ENCODE measurements at regions not wholly inside any gene's neighbourhood (a gene's known extent, or its start where the extent isn't known, plus 50 kb on each side); places are given as distances from the start of the nearest gene placed in this dataset.

- Histone ChIP-seq H3K27ac (ENCODE audit: insufficient read depth, low read depth, low read length) (no peak overlapping the region), H3K27me3 (ENCODE audit: control insufficient read depth in 2 of 2, insufficient read depth in 2 of 2, low read length in 2 of 2) (no peaks in the 10 kb centered on the region), H3K79me2 (ENCODE audit: control insufficient read depth, insufficient read depth, low read length) (no peaks in the 10 kb centered on the region), H3K36me3 (ENCODE audit: control insufficient read depth in 2 of 2, extremely low read depth in 1 of 2, insufficient read depth in 2 of 2, low read length in 2 of 2) (no peaks in the 10 kb centered on the region), H3K9me3 (replicated peaks; ENCODE audit: control insufficient read depth, insufficient read depth, low read length) (no peaks in the 10 kb centered on the region), H3K9me1 (replicated peaks; ENCODE audit: control insufficient read depth, extremely low read depth, insufficient read depth, low read length) (no peaks in the 10 kb centered on the region), H3K4me1 (ENCODE audit: control insufficient read depth, extremely low read depth, insufficient read depth, low read length) (no peaks in the 10 kb centered on the region), H2AFZ (ENCODE audit: low read depth, low read length) (no peak overlapping the region), H3K4me3 (replicated peaks in 1 of 3; ENCODE audit: insufficient read depth in 1 of 3, low read depth in 1 of 3, low read length in 3 of 3) (no peak overlapping the region), H3K9ac (replicated peaks; ENCODE audit: extremely low read depth, insufficient read depth, low read length) (no peak overlapping the region), H4K20me1 (replicated peaks; ENCODE audit: control insufficient read depth, extremely low read depth, insufficient read depth, low read length) (no peaks in the 10 kb centered on the region), H3K4me2 (ENCODE audit: insufficient read depth, low read length) (no peak overlapping the region)
- FAIRE-seq (no peak), DNase-seq (ENCODE audit: low read depth, low spot score) (no peak)
- TF ChIP-seq GATA2 (IDR thresholded peaks at IDR 0.05; ENCODE audit: insufficient read depth, insufficient read length, low read depth, low read length) (no peak), JUN (IDR thresholded peaks at IDR 0.05; ENCODE audit: borderline replicate concordance, insufficient read depth, insufficient read length, low read depth) (no peak), FOS (IDR thresholded peaks at IDR 0.05; ENCODE audit: borderline replicate concordance, insufficient read depth, low read length) (no peak), EZH2 (IDR thresholded peaks at IDR 0.05; ENCODE audit: borderline replicate concordance, low read depth, low read length, severe bottlenecking) (no peak), CTCF (IDR thresholded peaks at IDR 0.05; ENCODE audit: extremely low read depth in 1 of 2, insufficient read depth in 1 of 2, low read depth in 1 of 2, low read length in 2 of 2) (no peak), MYC (IDR thresholded peaks at IDR 0.05; ENCODE audit: low read depth, low read length) (no peak), POLR2A (IDR thresholded peaks at IDR 0.05; ENCODE audit: low read depth, low read length) (no peak), POLR2AphosphoS5 (IDR thresholded peaks at IDR 0.05; ENCODE audit: insufficient read depth, low read depth, low read length) (no peak), MAX (IDR thresholded peaks at IDR 0.05; ENCODE audit: insufficient read depth, insufficient read length) (no peak)
- intact Hi-C loops (cut with micrococcal nuclease) (no loop called here), dilution Hi-C loops (cut with MboI; ENCODE audit: extremely low pct_ligation_motif_present, low sequenced_read_pairs) (no loop called here)
- BruUV-seq (replicated peaks) = no TSS peak
- POLR2A ChIA-PET = no interaction called here
- CTCF ChIA-PET = no interaction called here
These were observed 52.7 kb upstream of the RAI2 start for GRCh38 chrX:17913801-17914200.

All from endothelial cell of umbilical vein (primary cell).